Heart left ventricle (tissue), 16 donors: ENCODE measurements at regions not wholly inside any gene's neighbourhood (a gene's known extent, or its start where the extent isn't known, plus 50 kb on each side); places are given as distances from the start of the nearest gene placed in this dataset.

Experiments
- ATAC-seq, 4 donors: fragments of 200-7000 bp; cut with Tn5 transposase; one replicate each; pipeline ENCODE4 v1.9.1; 2020 to 2022; ENCODE audit warnings: moderate library complexity in 4 of 4, mild to moderate bottlenecking in 3 of 4, moderate number of reproducible peaks in 1 of 4
- DNase-seq, 5 donors: peaks; one replicate each; pipeline ENCODE4 v3.0.0-alpha.2; 2020
- H3K27ac ChIP-seq, 12 donors: fragments of 200-600 bp; sonication (generic) in 4 of 12; one replicate each; pipeline versions ENCODE4 v1.5.0 to v1.8.0; 2016 to 2022; ENCODE audit warnings: mild to moderate bottlenecking in 2 of 12
- H3K27me3 ChIP-seq, 9 donors: fragments of 200-600 bp; sonication (generic) in 2 of 9; one replicate each; pipeline versions ENCODE4 v1.5.1 to v1.8.0; 2016 to 2022; ENCODE audit warnings: mild to moderate bottlenecking in 3 of 9
- H3K36me3 ChIP-seq, 9 donors: fragments of 200-600 bp; sonication (generic) in 2 of 9; one replicate each; pipeline versions ENCODE4 v1.5.0 to v1.8.0; 2018 to 2022; ENCODE audit warnings: mild to moderate bottlenecking in 2 of 9
- H3K4me1 ChIP-seq, 12 donors: fragments of 200-600 bp; sonication (generic) in 4 of 12; one replicate each; pipeline versions ENCODE4 v1.5.0 to v1.8.0; 2016 to 2022; ENCODE audit warnings: mild to moderate bottlenecking in 3 of 12
- H3K4me3 ChIP-seq, 12 donors: fragments of 200-600 bp; sonication (generic) in 4 of 12; one replicate each; pipeline versions ENCODE4 v1.5.0 to v1.8.0; 2017 to 2022; ENCODE audit warnings: mild to moderate bottlenecking in 9 of 12, moderate library complexity in 4 of 12
- H3K9me3 ChIP-seq, 12 donors: fragments of 200-600 bp; sonication (generic) in 4 of 12; one replicate each; pipeline versions ENCODE4 v1.5.0 to v1.8.0; 2016 to 2022; ENCODE audit warnings: mild to moderate bottlenecking in 1 of 12
- CTCF ChIP-seq, 12 donors: fragments of 200-600 bp; sonication (generic) in 4 of 12; IDR thresholded peaks; one replicate each; pipeline versions ENCODE4 v1.5.0 to v1.8.0; 2018 to 2022; ENCODE audit warnings: antibody characterized with exemption in 12 of 12, mild to moderate bottlenecking in 5 of 12
- POLR2A ChIP-seq, 2 donors: fragments of 450-650 bp; IDR thresholded peaks; one replicate each; pipeline ENCODE4 v1.6.1; 2017; ENCODE audit warnings: antibody characterized with exemption in 2 of 2, mild to moderate bottlenecking in 2 of 2, moderate library complexity in 2 of 2
- WGBS, 4 donors: extraction: QIAGEN DNeasy Blood & Tissue Kit in 2 of 4; methylation state at CpG; one replicate each; pipeline versions ENCODE4 v1.1.5 to v1.1.7; 2013 to 2018; 5-methylcytosine and 5-hydroxymethylcytosine counted together
- intact Hi-C, 10 donors: fragments of 100-400 bp; cut with DNase I; formaldehyde crosslinking; loops; one replicate each; pipeline versions ENCODE4 v1.11.1 to v1.14.2; 2022
- donor health status: ischemic (EF 13 %, LVEDD 7.1; RV severe dilation, severe dysfunction).
- donor health status: healthy with polysubstance abuse.
- donor health status: DM: no; HTN: yes; CAD: no.
- donor health status: DM: no; HTN: no; CAD: no.
- donor health status: ischemic (EF 25% LVEDD 6.9; RV normal size, moderate dysfunction).
- donor health status: ischemic (EF 25% LVEDD 5.7; RV mildly dilated, moderate dysfunction).
- donor health status: healthy.
- donor health status: DM: yes; HTN: yes; CAD: no.
- donor health status: ischemic (EF 35%, LVEDD 5.7; RV mildly dilated, moderate dysfunction).
- donor health status: nonischemic (EF 11% LVEDD 7.7; RV severe dilation, severe dysfunction).
- donor health status: DM: yes; HTN: yes; CAD: no.
- donor health status: PGD.
- donor health status: ischemic (EF 29% LVEDD 5.4; RV normal size, mild dysfunction).
- donor health status: nonischemic (EF 23%, LVEDD 6.1; RV moderate dilation, normal function).

- WGBS, 4 donors: 82 to 88% (median 86%) methylated on average over 2 of the region's 2 CpGs
- no peak for DNase-seq
- Histone ChIP-seq H3K27me3 (no peaks in the 10 kb centered on the region), H3K9me3 (no peaks in the 10 kb centered on the region), H3K4me1 (no peaks in the 10 kb centered on the region), H3K4me3 (no peak overlapping the region), H3K27ac (no peak overlapping the region), H3K36me3 (no peaks in the 10 kb centered on the region)
- TF ChIP-seq CTCF (IDR thresholded peaks at IDR 0.05) (no peak), POLR2A (IDR thresholded peaks at IDR 0.05) (no peak)
- no peak for ATAC-seq
- intact Hi-C loops: no loop called here
Observed at GRCh38 chr3:24595796-24596195, 101.1 kb upstream of the THRB start.

GRCh38 chr3:24596626-24597025 lies 102.0 kb upstream of the THRB start:
- WGBS, 4 donors: 65 to 74% (median 72%) methylated on average over 2 of the region's 2 CpGs
- ATAC-seq: no peak
- H3K27ac ChIP-seq: no peak overlapping the region
- H3K4me1 ChIP-seq: no peaks in the 10 kb centered on the region
- H3K36me3 ChIP-seq: no peaks in the 10 kb centered on the region
- no peak for DNase-seq
- intact Hi-C loops: no loop called here
- H3K4me3 ChIP-seq: no peak overlapping the region
- no peaks in the 10 kb centered on the region for H3K9me3 ChIP-seq
- no peak for TF ChIP-seq POLR2A (IDR thresholded peaks at IDR 0.05)
- TF ChIP-seq CTCF (IDR thresholded peaks at IDR 0.05): no peak
- H3K27me3 ChIP-seq: no peaks in the 10 kb centered on the region

- intact Hi-C loops: no loop called here
- Histone ChIP-seq H3K36me3 (no peaks in the 10 kb centered on the region), H3K4me1 (no peaks in the 10 kb centered on the region), H3K27ac (no peak overlapping the region), H3K4me3 (no peak overlapping the region), H3K9me3 (no peaks in the 10 kb centered on the region), H3K27me3 (no peaks in the 10 kb centered on the region)
- DNase-seq (no peak), ATAC-seq (no peak)
- 76 to 83% (median 79%) methylated on average over 7 of the region's 7 CpGs for whole genome bisulfite sequencing, 4 donors
- TF ChIP-seq POLR2A (IDR thresholded peaks at IDR 0.05) (no peak), CTCF (IDR thresholded peaks at IDR 0.05) (no peak)
Observed at GRCh38 chr3:24598695-24599470, 104.2 kb upstream of the THRB start.

GRCh38 chr3:24601066-24601939 lies 106.7 kb upstream of the THRB start:
- no peaks in the 10 kb centered on the region for H3K27me3 ChIP-seq
- no peaks in the 10 kb centered on the region for H3K9me3 ChIP-seq
- TF ChIP-seq CTCF (IDR thresholded peaks at IDR 0.05): no peak
- TF ChIP-seq POLR2A (IDR thresholded peaks at IDR 0.05): no peak
- no peak overlapping the region for H3K4me3 ChIP-seq
- 83 to 88% (median 86%) methylated on average over 13 of the region's 13 CpGs for WGBS, 4 donors
- H3K36me3 ChIP-seq: no peaks in the 10 kb centered on the region
- no peaks in the 10 kb centered on the region for H3K4me1 ChIP-seq
- intact Hi-C loops: no loop called here
- no peak for DNase-seq
- H3K27ac ChIP-seq: no peak overlapping the region
- ATAC-seq: no peak
